ENCODE measurements at regions not wholly inside any gene's neighbourhood (a gene's known extent, or its start where the extent isn't known, plus 50 kb on each side); places are given as distances from the start of the nearest gene placed in this dataset.

- TF ChIP-seq POLR2AphosphoS5 (IDR thresholded peaks at IDR 0.05; ENCODE audit: low read depth, low read length): no peak
- TF ChIP-seq POLR2A (IDR thresholded peaks at IDR 0.05; ENCODE audit: low read depth, low read length): no peak
- no peak for TF ChIP-seq TAF1 (IDR thresholded peaks at IDR 0.05; ENCODE audit: low read depth, low read length)
- TF ChIP-seq POU2F2 (IDR thresholded peaks at IDR 0.05; ENCODE audit: low read depth, low read length): no peak
- no peak for TF ChIP-seq SPI1 (IDR thresholded peaks at IDR 0.05; ENCODE audit: low read depth, low read length)
Measured at GRCh38 chr14:101412739-101413138, 148.6 kb upstream of the DIO3 start.
